KMS-11 (cell line): ENCODE measurements at regions not wholly inside any gene's neighbourhood (a gene's known extent, or its start where the extent isn't known, plus 50 kb on each side); places are given as distances from the start of the nearest gene placed in this dataset.
"Not testable (repeated sequence)": the region's sequence is repeated elsewhere in the genome, so short reads cannot be mapped to it uniquely, and the experiment has no call there.

Source experiments
- H2AFZ ChIP-seq: fragments of 200-600 bp; sonication (generic); 2 replicates; pipeline ENCODE4 v1.6.1; 2016; ENCODE audit warnings: antibody characterized with exemption, mixed run types, low read depth
- H3K27ac ChIP-seq: fragments of 200-600 bp; sonication (generic); 2 replicates; pipeline ENCODE4 v1.6.1; 2016; ENCODE audit warnings: mild to moderate bottlenecking, mixed run types
- H3K27me3 ChIP-seq: fragments of 200-600 bp; sonication (generic); 2 replicates; pipeline ENCODE4 v1.6.1; 2017; ENCODE audit warnings: mild to moderate bottlenecking, low read depth, mixed run types, moderate library complexity; ENCODE audit not compliant: insufficient read depth
- H3K36me3 ChIP-seq: fragments of 200-600 bp; sonication (generic); 2 replicates; pipeline ENCODE4 v1.6.1; 2017; ENCODE audit warnings: mild to moderate bottlenecking, mixed run types; ENCODE audit not compliant: insufficient read depth
- H3K4me1 ChIP-seq: fragments of 200-600 bp; sonication (generic); 2 replicates; pipeline ENCODE4 v1.6.1; 2016; ENCODE audit warnings: mild to moderate bottlenecking, low read depth, mixed run types; ENCODE audit not compliant: poor library complexity, severe bottlenecking
- H3K4me2 ChIP-seq: fragments of 200-600 bp; sonication (generic); 2 replicates; pipeline ENCODE4 v1.7.0; 2016; ENCODE audit warnings: mild to moderate bottlenecking, mixed run types
- H3K4me3 ChIP-seq: fragments of 200-600 bp; sonication (generic); IDR thresholded peaks from 2 replicates; pipeline ENCODE4 v1.6.1; 2017; ENCODE audit warnings: low read depth, low read length, mixed read lengths; ENCODE audit not compliant: insufficient read depth
- H3K79me2 ChIP-seq: fragments of 200-600 bp; sonication (generic); 2 replicates; pipeline ENCODE4 v1.6.1; 2016; ENCODE audit warnings: low read depth, mixed run types; ENCODE audit not compliant: insufficient read depth
- H3K9ac ChIP-seq: fragments of 200-600 bp; sonication (generic); 2 replicates; pipeline ENCODE4 v1.6.1; 2016; ENCODE audit warnings: mild to moderate bottlenecking, mixed run types
- H4K20me1 ChIP-seq: fragments of 200-600 bp; sonication (generic); 2 replicates; pipeline ENCODE4 v1.6.1; 2016; ENCODE audit warnings: mild to moderate bottlenecking, mixed run types; ENCODE audit not compliant: insufficient read depth
- CTCF ChIP-seq: fragments of 200-600 bp; sonication (generic); conservative IDR thresholded peaks from 2 replicates; pipeline ENCODE4 v1.6.1; 2017; ENCODE audit warnings: low read depth, mild to moderate bottlenecking, antibody characterized with exemption, low read length, moderate library complexity, mixed read lengths

GRCh38 chrX:74063426-74064155 lies 211.1 kb upstream of the XIST start:
- Histone ChIP-seq H3K4me2 (no peak overlapping the region), H3K79me2 (no peaks in the 10 kb centered on the region), H4K20me1 (no peaks in the 10 kb centered on the region), H3K4me3 (no peak overlapping the region), H2AFZ (no peak overlapping the region), H3K36me3 (no peaks in the 10 kb centered on the region), H3K27ac (no peak overlapping the region), H3K27me3 (no peaks in the 10 kb centered on the region), H3K9ac (no peak overlapping the region), H3K4me1 (no peaks in the 10 kb centered on the region)
- TF ChIP-seq CTCF, result no peak

GRCh38 chrX:74061879-74062278 lies 209.4 kb upstream of the XIST start:
- Histone ChIP-seq H3K4me1 (no peaks in the 10 kb centered on the region), H3K27me3 (no peaks in the 10 kb centered on the region), H2AFZ (no peak overlapping the region), H3K9ac (no peak overlapping the region), H3K4me2 (no peak overlapping the region), H4K20me1 (no peaks in the 10 kb centered on the region), H3K79me2 (no peaks in the 10 kb centered on the region), H3K27ac (no peak overlapping the region), H3K36me3 (no peaks in the 10 kb centered on the region), H3K4me3 (no peak overlapping the region)
- TF ChIP-seq CTCF, result no peak

- Histone ChIP-seq H3K79me2 (no peaks in the 10 kb centered on the region), H3K27ac (no peak overlapping the region), H3K9ac (no peak overlapping the region), H3K4me3 (no peak overlapping the region), H2AFZ (no peak overlapping the region), H3K4me1 (no peaks in the 10 kb centered on the region), H4K20me1 (no peaks in the 10 kb centered on the region), H3K27me3 (no peaks in the 10 kb centered on the region), H3K36me3 (no peaks in the 10 kb centered on the region), H3K4me2 (no peak overlapping the region)
- TF ChIP-seq CTCF, result no peak
These were observed 196.6 kb upstream of the XIST start for GRCh38 chrX:74049126-74049525.

DNA sequence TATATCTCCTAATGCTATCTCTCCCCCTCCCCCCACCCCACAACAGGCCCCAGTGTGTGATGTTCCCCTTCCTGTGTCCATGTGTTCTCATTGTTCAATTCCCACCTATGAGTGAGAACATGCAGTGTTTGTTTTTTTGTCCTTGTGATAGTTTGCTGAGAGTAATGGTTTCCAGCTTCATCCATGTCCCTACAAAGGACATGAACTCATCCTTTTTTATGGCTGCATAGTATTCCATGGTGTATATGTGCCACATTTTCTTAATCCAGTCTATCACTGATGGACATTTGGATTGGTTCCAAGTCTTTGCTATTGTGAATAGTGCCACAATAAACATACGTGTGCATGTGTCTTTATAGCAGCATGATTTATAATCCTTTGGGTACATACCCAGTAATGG lies 181.6 kb upstream of the XIST start:
- not testable (repeated sequence) for H3K4me2 ChIP-seq, H3K9ac ChIP-seq, H3K27ac ChIP-seq, H2AFZ ChIP-seq, H3K36me3 ChIP-seq, H3K4me1 ChIP-seq, H3K4me3 ChIP-seq, H3K27me3 ChIP-seq, H4K20me1 ChIP-seq, H3K79me2 ChIP-seq

DNA sequence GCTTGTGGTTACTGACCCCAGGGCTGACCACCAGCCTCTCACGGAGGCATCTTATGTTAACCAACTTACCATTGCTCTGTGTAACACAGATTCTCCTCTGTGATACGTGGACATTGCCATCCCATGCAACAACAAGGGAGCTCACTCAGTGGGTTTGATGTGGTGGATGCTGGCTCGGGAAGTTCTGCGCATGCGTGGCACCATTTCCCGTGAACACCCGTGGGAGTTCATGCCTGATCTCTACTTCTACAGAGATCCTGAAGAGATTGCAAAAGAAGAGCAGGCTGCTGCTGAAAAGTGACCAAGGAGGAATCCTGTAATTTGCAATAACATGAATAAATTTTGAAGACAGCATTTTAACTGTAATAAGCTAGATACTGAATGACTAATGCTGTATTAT lies 179.0 kb upstream of the XIST start:
- H3K36me3 ChIP-seq, H3K27ac ChIP-seq, H2AFZ ChIP-seq, H3K4me3 ChIP-seq, H4K20me1 ChIP-seq, H3K9ac ChIP-seq, H3K4me2 ChIP-seq, H3K79me2 ChIP-seq, H3K27me3 ChIP-seq, H3K4me1 ChIP-seq: not testable (repeated sequence)

GRCh38 chrX:74030766-74031165 lies 178.3 kb upstream of the XIST start:
- H3K4me2 ChIP-seq, H2AFZ ChIP-seq, H3K27me3 ChIP-seq, H3K4me3 ChIP-seq, H3K36me3 ChIP-seq, H3K27ac ChIP-seq, H4K20me1 ChIP-seq, H3K79me2 ChIP-seq, H3K4me1 ChIP-seq, H3K9ac ChIP-seq: not testable (repeated sequence)

DNA sequence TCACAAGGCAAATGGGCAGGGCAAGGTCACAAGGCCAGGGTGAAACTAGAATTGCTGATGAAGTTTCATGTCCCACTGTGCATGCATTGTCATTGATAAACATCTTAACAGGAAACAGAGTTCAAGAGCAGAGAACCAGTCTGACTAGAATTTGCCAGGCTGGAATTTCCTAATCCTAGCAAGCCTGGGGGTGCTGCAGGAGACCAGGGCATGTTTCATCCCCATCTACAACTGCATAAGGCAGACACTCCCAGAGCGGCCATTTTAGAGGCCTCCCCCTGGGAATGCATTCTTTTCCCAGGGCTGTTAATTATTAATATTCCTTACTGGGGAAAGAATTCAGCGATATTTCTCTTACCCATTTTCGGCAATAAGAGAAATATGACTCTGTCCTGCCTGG lies 172.6 kb upstream of the XIST start:
- H3K27ac ChIP-seq, H3K4me1 ChIP-seq, H3K27me3 ChIP-seq, H3K9ac ChIP-seq, H3K79me2 ChIP-seq, H3K4me3 ChIP-seq, H2AFZ ChIP-seq, H3K4me2 ChIP-seq, H4K20me1 ChIP-seq, H3K36me3 ChIP-seq: not testable (repeated sequence)
